Ammon's horn (tissue), 1 donor: ENCODE measurements at regions not wholly inside any gene's neighbourhood (a gene's known extent, or its start where the extent isn't known, plus 50 kb on each side); places are given as distances from the start of the nearest gene placed in this dataset.
"Not testable (repeated sequence)": the region's sequence is repeated elsewhere in the genome, so short reads cannot be mapped to it uniquely, and the experiment has no call there.

Experiments used
- DNase-seq: peaks from one replicate; pipeline ENCODE4 v3.0.0-alpha.2; 2016; ENCODE audit warnings: low spot score

- DNase-seq = no peak
Measured at GRCh38 chr12:9337656-9338055, 129.5 kb upstream of the PZP start.

GRCh38 chr12:9336375-9337011, 128.3 kb upstream of the PZP start:
- DNase-seq = not testable (repeated sequence)

- DNase-seq = no peak
Measured at GRCh38 chr12:9335867-9336266, 127.7 kb upstream of the PZP start.

GRCh38 chr12:9334964-9335363, 126.8 kb upstream of the PZP start:
- DNase-seq = no peak

- DNase-seq = no peak
Measured at GRCh38 chr12:9334041-9334692, 126.0 kb upstream of the PZP start.

- no peak for DNase-seq
Measured at GRCh38 chr12:9333161-9333560, 125.0 kb upstream of the PZP start.

- DNase-seq = no peak
Measured at GRCh38 chr12:9332564-9332963, 124.4 kb upstream of the PZP start.

GRCh38 chr12:9331218-9331626, 123.0 kb upstream of the PZP start:
- DNase-seq = peak; percentile 85

- DNase-seq = no peak
Measured at GRCh38 chr12:9329019-9329418, 120.8 kb upstream of the PZP start.

- no peak for DNase-seq
Measured at GRCh38 chr12:9328065-9328464, 119.9 kb upstream of the PZP start.

- DNase-seq = no peak
Measured at GRCh38 chr12:9327320-9327719, 119.1 kb upstream of the PZP start.

- DNase-seq = not testable (repeated sequence)
Measured at GRCh38 chr12:9326849-9327248, 118.7 kb upstream of the PZP start.

GRCh38 chr12:9326085-9326484, 117.9 kb upstream of the PZP start:
- DNase-seq = no peak

- DNase-seq = no peak
Measured at GRCh38 chr12:9325471-9325870, 117.3 kb upstream of the PZP start.

GRCh38 chr12:9324782-9325181, 116.6 kb upstream of the PZP start:
- DNase-seq = no peak

- DNase-seq = no peak
Measured at GRCh38 chr12:9323144-9323681, 115.0 kb upstream of the PZP start.

GRCh38 chr12:9319842-9320173, 111.6 kb upstream of the PZP start:
- DNase-seq = no peak

GRCh38 chr12:9319044-9319841, 111.0 kb upstream of the PZP start:
- DNase-seq = no peak

GRCh38 chr12:9313479-9313878, 105.3 kb upstream of the PZP start:
- DNase-seq = not testable (repeated sequence)

GRCh38 chr12:9312406-9313392, 104.5 kb upstream of the PZP start:
- not testable (repeated sequence) for DNase-seq

GRCh38 chr12:9311454-9311853, 103.3 kb upstream of the PZP start:
- not testable (repeated sequence) for DNase-seq

GRCh38 chr12:9310645-9311044, 102.5 kb upstream of the PZP start:
- not testable (repeated sequence) for DNase-seq
